NCI-H146 treated with DMSO at 0.1 percent for 48 hours (cell line): ENCODE measurements at regions not wholly inside any gene's neighbourhood (a gene's known extent, or its start where the extent isn't known, plus 50 kb on each side); places are given as distances from the start of the nearest gene placed in this dataset.

Experiments
- DNase-seq: peaks from one replicate; lab custom pipeline; 2025; ENCODE audit not compliant: unreplicated experiment; lab: John Stamatoyannopoulos, UW

DNA sequence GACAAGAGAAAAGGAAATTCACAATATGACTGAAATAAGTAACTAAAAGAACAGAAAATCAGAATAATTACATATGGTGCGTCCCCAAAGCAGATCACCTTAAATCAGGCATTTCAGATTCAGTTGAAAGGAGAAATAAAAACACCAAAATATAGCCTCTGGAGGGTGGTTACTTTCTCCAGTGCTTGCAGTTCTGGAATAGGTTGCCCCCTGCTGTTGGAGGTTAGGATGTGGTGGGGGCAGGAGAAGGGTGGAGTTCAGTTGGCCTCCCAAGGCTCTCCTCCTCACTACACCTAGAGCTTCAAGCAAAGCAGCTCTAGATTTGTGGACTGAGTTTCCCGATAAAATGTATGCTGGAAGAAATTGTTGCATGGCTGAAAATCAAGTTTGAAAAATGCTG lies 338.2 kb upstream of the TLE4 start:
- DNase-seq = no peak

DNA sequence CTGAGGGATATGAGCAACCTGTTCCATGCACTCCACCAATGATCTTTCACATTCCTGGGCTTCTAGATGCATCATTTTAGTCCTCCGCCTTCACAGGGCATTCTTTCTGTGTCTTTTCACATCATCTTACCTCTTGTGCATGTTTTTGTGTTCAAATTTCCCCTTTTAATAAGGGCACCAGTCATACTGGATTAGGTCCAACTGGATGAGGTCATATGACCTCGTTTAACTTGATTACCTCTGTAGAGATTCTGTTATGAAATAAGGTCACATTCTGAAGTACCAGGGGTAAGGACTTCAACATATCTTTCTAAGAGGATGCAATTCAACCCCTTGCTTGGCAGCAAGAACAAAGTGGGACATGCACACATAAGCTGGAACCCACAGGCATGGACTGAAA lies 335.3 kb upstream of the TLE4 start:
- DNase-seq = no peak

DNA sequence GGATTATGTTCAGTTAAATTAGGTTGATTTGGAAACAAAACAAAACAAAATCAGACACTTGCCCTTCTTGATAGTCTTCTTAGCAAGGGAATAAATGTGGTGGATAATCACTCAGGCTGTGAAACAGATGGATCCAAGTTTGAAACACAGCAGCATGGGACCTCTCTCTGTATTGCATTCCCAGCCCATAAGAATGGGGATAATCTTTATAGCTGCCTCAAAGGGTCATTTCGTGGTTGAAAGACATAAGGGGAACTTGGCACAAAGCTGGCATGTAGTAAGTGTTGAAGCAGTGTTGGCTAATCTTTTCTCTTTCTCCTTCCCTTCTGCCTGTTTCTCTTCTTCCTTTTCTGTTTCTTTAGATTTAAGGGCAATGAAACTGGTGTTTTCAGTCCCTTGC lies 333.9 kb upstream of the TLE4 start:
- no peak for DNase-seq

DNA sequence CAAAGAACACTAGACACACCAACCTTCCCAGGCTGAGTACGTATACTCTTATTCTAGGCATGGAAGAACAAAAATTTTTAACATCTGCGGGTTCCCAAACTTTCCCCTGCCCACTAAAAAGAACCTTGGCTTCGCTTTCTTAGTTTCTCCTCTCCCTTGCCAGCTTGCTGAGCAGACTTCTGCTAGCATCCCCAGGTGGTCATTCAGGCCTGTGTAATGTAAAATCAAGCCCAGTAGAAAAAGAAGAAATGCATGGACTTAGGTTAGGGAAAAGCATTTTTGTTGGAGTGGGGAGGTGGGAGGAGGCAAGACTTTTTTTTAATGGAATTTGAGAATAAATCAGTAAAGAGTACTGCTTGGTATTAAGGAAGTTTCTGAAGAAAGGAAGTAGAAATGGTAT lies 331.0 kb upstream of the TLE4 start:
- no peak for DNase-seq

DNA sequence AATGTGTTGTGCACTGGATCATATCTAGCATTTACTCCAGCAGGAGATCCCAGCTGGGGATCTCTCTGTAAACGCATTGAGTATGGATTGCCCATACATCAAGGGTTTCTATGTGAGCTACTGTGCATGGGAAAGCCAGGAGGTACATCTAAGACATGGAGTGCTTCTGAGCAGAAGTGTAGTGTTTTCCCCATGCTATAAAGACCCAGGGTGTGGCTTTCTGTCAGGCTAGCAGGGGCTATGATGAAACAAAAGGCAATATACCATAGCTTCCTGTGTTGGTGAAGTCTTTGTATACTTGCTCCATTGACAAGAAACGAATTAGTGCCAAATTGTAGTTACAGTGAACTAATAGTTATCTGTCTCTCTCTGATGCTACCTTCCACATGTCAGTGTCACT lies 329.3 kb upstream of the TLE4 start:
- DNase-seq = no peak

DNA sequence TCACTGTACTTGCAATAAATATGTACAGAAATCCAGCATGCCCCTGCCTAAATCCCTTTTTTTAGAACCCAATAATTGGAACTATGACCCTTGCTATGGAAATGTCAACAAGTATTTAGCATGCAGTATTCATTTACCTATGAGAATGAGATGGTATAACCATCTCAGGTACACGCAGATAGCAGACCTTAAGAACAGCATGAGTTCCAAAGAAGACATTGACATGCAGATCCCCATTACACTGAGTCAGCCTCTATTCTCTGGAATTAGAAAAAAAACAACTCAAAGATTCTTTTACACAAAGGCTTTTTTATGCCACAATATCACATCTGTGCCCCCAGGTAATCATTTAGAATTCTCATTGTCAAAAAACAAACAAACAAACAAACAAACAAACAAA lies 325.6 kb upstream of the TLE4 start:
- no peak for DNase-seq

DNA sequence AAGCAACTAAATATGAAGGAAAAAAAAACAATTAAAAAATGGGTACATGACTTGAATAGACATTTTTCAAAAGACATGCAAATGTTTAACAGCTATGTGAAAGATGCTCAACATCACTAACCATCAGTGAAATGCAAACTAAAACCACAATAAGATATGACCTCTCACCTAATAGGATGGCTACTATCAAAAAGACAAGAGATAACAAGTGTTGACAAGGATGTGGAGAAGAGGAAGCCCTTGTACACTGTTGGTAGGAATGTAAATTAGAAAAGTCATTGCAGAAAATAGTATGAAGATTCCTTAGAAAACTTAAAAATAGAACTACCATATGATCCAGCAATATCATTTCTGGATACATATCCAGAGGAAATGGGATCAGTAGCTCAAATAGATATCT lies 324.7 kb upstream of the TLE4 start:
- no peak for DNase-seq

DNA sequence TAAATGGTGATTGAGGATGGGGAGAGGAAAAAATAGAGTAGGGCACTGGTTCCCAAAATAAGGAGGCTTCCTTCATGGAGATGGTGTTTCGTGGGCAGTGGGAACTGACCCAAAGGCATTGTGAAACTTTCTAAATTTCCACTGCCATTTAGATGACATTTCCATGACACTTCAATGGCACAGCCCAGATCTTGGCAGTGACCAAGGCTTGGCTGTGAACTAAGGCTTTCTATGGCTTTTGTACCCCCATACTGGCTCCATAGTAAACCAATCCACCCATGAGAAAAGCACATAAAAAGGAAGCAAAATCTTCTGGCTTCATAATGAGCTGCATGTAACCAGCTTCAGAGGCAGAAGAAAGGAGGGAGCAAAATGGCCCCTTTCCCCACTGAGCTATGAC lies 321.0 kb upstream of the TLE4 start:
- no peak for DNase-seq

DNA sequence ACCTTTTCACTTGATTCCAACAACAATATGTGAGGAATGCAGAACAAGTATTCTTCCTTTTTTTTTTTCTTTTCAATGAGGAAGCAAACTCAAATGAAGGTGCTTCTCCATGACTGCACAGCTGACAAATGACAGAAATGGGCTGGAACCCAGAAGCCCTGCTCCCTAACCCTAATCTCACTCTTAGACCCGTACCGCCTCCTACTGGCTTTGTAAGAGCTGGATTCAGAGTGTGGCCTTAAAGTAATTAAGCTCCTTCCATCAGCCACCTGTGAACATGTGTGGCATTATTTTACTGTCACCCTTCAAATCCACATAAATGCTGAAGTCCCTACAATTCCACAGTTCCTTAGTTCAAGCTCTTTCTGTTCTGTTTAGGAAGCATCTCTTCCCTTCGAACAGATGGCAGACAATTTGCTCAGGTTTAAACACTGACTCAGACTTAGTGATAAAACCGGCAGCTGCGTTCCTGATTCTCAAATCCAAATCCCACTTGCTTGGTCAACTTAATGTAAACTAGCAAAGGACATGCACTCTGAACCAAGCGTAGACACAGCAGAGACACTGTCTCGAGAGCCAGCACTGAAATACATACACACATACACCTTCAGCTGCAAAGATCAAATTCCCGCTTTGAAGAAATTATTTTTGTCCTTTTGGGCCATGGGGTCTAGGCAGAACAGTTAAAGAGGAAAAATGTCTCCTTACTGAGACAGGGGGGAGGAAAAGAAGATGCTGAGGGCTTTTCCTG lies 316.7 kb upstream of the TLE4 start:
- peak; percentile 36 for DNase-seq

DNA sequence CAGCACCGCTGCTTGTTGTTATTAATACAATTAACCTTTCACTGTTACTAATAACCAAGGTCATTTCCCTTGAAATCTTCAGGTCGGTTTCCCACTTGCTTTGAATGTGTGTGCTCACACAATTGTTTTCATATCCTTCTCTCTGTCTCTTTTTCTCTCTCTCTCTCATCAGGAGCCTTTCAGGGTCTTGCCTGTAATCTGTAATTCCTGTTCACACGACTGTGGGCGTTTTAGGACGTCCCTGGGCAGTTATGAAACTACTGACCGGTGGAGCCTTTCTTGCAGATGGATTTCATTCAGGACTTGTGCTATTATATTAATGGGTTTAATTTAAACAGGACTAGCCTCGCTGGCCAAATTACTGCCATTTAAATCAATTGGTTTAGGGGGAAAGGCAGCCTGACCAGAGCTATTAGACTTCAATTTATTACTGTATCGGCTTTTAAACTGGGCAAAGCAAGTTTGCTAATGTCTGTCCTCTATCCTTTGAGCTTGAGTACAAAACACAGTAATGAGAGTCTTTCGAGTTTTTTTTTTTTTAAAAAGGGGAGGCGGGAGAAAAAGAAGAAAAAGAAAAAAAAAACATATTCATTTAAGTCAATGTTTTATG lies 316.0 kb upstream of the TLE4 start:
- DNase-seq = peak; percentile 19

DNA sequence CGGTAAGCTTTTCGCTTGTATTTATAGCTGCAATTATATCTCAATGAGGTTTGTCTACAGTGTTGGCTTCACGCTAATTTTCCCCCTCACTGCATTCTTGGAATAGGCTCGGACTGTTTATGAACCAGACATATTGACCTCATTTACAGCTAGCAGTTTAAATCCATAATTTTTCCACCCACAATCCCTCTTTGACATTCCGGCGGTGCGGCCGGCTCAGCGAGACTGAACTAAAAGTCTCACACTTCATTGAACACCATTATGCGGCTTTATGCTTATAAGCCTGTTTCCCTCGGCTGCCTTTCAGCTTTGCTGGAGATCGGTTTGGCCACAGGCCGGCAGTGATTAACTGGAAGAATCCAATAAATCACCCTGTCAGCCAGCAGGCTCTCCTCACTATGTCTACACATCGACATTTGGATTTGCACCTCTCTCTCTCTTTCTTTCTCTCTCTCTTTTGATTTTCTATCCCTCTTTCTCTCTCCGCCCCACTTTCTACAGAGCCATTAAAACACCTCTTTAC lies 315.0 kb upstream of the TLE4 start:
- DNase-seq = peak; percentile 76

DNA sequence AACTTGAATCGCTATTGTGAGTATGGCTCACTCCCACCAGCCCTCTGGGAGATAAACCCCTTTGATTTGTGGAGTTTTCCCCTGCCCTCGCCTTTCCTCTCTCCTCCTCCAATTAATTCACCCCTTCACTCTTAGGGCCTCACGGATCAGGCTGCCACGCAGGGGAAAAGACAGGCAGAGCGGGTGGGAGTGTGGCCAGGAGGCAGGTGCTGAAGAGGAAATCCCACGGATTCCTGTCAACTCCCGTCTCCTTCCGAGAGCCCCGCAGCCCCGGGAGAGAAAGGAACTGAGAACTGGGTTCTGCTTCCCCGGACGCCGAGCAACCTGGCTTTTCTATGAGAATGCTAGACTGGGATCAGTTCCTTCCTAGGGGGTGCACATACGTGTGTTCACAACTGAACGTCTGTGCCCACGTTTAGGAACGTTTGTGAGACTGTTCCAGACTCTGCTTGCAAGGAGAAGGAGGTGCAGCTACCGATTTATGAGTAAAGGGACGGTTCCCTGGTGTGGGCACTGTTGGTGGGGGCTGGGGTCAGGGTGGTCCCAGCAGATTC lies 314.5 kb upstream of the TLE4 start:
- DNase-seq = no peak

DNA sequence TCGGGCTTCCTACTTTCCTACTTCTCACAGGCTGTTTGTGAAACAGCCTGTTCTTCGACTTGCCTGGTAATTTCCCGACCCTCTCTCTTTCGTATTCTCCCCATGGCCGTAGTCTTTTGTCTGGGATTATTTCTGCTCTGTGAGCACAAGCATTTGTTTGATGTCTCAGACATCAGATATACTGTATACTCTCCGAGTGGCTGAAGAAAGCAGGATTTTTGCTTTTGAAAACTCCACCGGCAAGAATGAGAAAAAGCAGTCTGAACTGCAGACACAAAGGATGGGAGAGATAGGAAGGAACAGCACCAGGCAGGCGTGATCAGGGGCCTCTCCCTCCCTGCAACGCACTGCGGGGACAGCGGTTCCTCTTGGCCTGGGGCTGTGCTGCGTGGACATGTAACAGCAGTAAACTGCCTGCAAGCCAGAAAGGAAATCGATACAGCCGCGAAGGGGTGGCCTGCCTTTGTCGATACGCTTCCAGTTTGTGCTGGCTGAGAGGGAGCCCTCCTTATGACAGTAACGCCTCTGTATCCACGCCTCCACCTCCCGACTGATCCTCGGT lies 313.9 kb upstream of the TLE4 start:
- DNase-seq = peak; percentile 31

DNA sequence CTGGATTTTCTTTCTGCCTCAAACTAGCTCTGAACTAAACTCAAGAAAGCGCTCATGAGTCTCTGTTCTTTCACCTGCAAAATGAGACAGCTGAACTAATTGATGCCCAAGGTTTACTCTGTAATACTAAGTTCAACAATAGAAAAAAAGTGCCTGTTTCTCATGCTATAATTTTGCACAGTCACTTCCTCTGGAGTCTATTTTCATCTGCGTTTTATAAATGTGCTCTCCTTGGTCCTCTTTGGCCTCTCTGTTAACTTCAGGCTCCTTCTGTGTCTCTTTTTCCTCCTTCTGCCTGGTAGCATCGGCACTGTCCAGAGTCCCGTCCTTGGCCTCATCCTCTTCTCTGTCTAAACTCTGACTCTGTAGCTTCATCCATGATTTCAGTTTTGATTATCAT lies 311.9 kb upstream of the TLE4 start:
- DNase-seq = no peak

DNA sequence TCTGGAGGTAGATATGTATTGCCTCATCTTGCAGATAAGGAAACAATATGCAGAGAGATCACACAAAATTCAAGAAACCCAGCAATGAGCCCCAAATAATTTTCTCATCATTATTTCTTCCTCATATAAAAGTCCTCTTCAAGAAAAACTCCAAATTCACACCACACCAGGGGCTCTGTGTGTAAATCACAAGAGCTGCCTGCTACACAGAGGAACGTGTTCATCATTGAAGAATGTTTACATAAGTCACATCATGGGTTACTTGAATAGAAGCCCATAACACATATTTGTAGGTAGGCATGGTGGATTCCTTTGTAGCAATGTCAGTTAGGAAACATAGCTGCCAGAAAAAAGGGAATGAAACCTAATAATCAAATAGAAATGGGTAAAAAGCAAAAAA lies 308.1 kb upstream of the TLE4 start:
- DNase-seq = no peak

DNA sequence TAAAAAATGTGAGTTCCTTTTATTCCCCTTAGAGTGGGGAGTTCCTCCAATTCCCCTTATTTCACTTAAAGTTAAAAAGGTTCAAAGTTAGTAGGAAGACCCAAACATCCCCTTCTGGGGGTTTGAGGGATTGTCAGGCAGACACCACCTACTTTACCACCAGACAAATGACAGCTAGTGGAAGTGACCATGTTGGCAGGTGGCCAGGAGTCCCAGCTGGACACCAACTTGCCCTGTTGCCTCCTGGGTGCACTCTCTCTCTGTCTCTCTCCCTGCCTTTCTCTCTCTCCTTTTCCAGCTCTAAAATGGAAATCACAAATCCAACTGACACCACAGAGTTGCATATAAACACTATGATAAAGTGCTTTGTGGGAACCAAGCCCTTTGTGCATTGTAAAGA lies 307.7 kb upstream of the TLE4 start:
- peak; percentile 65 for DNase-seq

DNA sequence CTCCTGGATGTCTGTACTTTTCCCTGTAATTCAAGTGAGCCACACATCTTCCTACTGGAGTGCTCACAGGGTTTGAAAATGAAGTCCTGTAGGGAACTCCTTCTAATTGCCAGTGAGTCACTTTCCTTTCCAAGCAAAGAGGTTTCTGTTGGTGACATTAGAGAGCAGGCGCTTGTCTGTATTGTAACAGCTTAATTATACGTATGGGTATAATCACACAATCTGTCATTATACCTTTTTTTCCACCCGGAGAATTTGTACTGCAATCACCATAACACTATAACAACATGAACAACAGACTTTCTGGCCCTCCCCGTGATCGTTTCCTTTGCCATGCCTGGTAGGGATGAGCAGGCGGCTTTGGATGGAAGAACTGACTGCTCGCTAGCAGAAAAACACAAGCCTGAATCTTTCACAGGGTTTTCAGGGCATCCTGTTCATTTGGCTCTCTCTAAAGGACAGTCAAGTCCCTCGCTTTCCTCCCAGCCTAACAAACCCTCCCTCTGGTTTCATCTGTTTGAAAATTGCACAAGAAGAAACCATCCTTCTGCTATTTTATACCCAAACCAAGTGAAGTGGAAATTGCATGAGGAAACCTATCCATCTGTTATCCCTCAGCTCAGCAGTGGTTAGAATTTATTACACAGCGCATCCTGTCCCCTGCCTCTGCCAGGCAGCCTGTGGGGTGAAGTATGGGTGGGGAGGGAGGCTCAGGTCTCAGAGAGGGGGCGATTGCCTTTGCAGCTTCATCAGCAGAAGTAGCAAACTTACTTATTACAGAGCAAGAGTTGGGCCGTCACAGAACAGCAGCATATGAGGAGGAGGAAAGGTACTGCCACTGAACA lies 307.0 kb upstream of the TLE4 start:
- peak; percentile 79 for DNase-seq

DNA sequence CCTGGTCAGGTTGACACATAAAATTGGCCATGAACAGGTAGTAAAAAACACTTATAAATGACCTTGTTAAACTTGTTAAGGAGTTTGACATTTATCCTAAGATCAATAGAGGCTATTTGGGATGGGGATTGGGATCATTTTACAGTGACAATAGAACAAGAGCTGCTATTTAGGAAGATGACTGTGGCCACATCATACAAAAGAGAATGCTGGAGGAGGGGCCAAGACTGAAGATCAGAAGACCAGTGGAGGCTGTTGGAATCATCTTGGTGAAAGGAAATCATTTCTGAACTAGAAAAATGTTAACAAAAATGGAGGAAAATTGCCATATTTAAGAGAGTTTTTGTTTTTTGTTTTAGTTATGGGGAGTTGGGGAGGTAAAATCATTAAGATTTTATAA lies 304.8 kb upstream of the TLE4 start:
- no peak for DNase-seq

DNA sequence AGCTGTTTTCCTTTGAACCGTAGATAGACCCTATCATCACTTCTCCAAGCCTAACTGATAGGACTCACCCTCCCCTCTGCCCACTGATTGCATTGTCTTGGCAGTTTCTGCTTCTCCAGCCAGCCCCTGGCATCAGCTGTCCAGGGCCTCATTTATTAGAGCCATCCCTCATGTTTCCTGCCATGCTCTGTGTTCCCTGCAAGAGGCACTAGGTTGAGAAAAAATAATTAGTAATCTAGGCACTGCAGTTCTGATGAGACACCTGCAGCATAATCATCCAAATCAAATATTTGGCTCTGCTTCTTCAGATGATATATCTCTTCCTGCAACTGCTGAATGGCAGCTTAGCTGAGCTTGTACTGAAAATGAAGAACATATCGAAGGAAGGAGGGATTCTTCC lies 303.0 kb upstream of the TLE4 start:
- DNase-seq = peak; percentile 43

DNA sequence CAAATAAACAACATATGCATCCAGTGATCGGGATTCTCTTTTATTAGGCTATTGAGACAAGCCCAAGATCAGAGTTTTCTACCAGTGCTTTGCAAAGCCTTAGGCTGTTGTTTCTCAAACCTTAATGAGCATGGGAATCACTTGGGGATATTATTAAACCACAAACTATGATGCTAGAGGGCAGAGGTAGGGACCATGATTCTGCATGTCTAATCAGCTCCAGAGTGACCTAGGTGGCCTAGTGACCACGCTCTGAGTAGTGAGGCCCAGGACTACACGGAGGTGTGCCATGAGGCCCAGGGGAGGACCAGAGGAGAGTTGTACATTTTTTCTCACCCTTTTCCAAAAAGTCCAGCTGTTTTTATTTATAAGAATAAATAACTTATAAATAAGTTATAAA lies 298.5 kb upstream of the TLE4 start:
- DNase-seq = no peak

DNA sequence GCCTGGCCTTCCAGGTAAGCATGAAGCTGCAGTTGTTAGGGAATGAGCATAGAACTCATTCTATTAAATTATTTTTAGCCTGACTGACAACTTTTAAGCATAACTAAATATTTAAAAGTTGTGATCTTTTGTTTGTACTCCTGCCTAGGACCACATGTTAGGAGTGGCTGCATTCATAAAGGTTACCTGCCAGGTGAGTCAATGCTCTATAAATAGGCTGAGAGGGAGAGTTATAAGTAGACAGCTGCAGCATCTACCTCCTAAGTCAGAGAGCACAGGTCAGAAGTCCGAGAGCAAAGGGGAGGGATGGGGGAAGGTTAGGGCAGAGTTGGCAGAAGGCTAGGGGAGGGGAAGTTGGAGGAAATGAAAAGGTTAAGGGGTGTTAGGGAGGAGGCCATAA lies 292.4 kb upstream of the TLE4 start:
- no peak for DNase-seq
